Stromal cell of bone marrow (primary cell): ENCODE measurements at regions not wholly inside any gene's neighbourhood (a gene's known extent, or its start where the extent isn't known, plus 50 kb on each side); places are given as distances from the start of the nearest gene placed in this dataset.

ENCODE experiments used
- DNase-seq: peaks from one replicate; pipeline ENCODE4 v3.0.0-alpha.2; 2012; ENCODE audit warnings: low read depth

GRCh38 chr22:47245286-47245685 is 482.8 kb downstream of the TBC1D22A start:
- no peak for DNase-seq

DNA sequence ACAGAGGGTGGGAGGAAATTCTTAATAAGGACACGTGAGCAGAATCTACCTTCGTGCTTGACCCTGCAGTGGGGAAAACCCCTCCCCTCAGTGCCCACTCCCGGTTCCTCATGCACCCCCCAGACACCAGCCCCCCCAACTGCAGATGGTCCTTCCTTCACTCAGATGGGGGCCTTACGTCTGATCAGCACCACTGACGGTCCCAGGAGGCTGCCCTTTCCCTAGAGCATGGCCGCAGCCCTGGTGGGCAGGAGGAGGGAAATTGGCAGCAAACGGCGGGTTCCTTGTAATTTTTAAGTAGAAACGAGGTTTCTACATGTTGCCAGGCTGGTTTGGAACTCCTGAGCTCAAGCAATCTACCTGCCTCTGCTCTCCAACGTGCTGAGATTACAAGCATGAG is 477.7 kb downstream of the TBC1D22A start:
- DNase-seq: no peak

DNA sequence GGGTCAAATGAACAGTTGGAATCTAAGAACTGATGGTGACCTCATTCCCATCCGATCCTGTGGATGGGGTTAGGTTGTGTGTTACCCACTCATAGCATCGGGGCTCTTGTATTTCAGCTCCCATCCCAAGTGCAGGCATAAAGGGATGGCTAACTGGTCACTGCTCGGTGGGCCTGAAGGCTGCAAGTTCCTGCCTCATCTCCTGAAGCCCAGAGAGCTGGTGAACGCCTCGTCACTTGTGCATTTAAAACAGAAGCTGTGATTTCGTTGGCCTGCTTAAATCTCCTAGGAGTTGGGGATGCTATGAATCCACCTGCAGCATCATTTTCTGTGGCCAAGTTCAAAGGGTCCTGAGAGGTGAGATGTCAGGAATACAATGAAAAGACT is 477.0 kb downstream of the TBC1D22A start:
- DNase-seq: no peak

- no peak for DNase-seq
Observed at GRCh38 chr22:47238690-47239473, 476.4 kb downstream of the TBC1D22A start.

- no peak for DNase-seq
Observed at GRCh38 chr22:47237890-47238480, 475.5 kb downstream of the TBC1D22A start.

DNA sequence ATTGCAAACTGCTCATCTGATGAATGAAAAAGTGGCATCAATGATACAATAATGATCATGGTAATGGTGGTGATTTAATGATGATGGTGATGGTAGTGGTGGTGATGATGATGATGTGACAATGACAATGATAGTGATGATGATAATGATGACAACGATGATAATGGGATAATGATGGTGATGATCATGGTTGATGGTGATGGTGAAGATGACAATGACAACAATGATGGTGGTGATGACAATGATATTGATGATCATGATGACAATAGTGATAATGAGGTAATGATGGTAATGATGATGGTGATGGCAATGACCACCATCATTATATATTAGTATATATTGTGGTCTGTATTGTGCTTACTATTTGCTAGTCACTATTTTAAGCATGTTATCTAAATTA is 474.3 kb downstream of the TBC1D22A start:
- DNase-seq: no peak

DNA sequence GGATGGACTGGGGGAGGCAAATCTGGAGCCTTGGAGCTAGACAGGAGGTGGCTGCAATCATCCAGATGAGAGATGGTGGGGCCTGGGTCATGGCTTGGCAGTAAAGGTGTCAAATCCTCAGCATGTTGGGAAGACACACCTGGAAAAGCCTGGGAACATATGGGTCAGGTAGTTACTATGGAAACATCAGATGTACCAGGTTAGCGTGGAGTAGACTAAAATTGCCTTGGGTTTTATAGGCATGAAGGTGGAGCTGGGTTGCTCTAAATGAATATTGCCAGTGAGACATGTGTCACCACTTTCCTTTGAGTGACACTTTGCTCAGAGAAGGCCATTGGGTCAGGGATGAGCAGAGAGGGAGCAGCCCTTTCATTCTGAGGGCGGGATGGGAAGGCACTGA is 473.7 kb downstream of the TBC1D22A start:
- no peak for DNase-seq

- no peak for DNase-seq
Observed at GRCh38 chr22:47233316-47234243, 471.1 kb downstream of the TBC1D22A start.

- no peak for DNase-seq
Observed at GRCh38 chr22:47232753-47233152, 470.3 kb downstream of the TBC1D22A start.

DNA sequence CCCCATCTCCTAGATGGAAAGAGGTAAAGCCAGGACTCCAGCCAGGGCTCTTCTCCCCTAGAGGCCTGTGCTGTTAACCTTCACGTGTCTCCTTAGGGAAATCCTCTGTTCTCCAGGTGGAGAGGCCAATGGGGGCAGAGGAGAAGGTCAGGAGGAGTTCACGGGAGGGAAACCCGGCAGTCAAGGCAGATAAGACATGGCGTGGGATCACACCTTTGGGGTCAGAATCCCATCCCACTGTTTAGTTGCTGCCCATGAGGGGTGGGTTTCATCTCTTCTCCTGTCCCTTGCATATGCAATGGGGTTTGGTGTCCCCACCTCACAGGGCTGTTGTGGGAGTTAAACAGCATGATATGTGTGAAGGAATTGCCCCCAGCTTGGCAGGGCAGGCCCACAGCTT is 469.7 kb downstream of the TBC1D22A start:
- DNase-seq: no peak

DNA sequence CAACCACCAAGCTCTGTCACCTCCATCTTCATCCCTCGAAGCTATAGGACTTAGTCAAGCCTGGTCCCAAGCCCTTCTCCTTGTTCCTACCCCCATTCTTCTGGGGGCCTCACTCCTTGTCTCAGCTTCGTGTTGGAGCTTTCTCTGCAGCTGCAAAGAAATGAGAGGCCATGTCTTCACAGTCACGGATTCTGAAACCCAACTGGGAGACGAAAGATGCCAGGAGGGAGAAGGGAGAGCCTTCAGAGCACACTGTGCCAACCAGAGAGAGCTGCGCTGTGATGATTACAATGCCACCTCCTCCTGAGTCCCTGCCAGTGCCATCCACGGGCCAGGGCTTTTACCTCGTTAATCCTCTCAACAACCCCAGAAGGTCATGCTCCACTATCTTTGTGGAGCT is 469.3 kb downstream of the TBC1D22A start:
- DNase-seq: no peak

DNA sequence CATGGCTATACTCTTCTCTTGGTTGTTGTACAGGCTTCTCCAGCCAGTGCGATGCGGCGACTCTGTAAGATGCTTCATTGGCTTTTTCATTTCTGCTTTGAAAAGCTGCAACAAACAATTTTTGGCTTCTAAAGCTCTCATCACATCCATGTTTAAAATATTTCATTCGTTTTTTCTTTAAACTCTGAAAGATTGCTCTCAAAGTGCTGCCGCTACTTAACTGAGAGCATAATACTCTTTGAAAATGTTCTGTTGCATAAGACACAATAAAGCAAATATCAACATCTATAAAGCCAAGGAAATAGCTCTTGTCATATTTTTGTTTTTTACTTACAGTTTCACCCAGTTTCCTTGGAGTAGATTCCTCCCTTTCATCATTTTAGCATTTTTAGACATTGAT is 468.3 kb downstream of the TBC1D22A start:
- DNase-seq: no peak

GRCh38 chr22:47230251-47230650 is 467.8 kb downstream of the TBC1D22A start:
- DNase-seq: no peak

GRCh38 chr22:47228767-47229166 is 466.3 kb downstream of the TBC1D22A start:
- no peak for DNase-seq

- DNase-seq: no peak
Observed at GRCh38 chr22:47225931-47226633, 463.6 kb downstream of the TBC1D22A start.

DNA sequence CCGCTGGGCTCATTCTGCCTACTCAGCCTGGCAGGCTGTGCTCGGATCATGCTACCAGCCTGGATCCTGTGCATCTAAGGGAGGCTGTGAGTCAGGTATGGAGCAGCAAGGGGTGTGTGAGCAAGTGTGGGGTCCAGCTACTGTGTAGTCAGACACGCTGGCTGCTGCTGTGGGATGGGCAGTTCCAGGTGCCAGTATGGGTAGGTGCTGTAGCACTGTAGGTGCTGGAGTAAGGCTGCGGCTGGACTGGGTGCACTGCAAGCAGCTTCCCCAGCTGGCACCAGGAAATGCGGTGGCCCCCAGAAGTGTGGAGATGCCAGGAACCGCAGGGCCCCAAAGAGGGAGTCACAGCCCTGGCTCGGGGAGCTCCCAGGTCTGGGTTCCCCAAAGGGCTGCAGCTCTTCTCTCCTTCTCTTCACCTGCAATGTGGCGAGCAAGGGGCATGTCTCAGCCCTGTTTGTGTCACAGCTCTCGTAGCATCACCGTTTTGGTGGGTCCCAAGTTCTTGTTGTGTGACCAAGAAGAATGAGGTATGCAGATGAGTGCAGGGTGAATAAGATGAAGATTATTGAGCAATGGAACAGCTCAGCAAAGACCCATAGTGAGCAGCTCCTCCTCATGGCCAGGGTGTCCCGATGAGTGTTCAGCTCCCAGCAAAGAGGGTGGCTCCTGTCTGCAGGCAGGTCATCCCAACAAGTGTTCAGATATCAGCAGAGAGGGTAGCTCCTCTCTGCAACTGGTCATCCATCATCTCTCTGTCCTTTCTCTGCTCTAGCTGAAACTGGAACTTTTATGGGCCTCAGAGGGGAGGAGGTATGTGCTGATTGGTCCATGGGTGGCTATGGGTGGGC is 462.9 kb downstream of the TBC1D22A start:
- no peak for DNase-seq
